ENCODE measurements at regions not wholly inside any gene's neighbourhood (a gene's known extent, or its start where the extent isn't known, plus 50 kb on each side); places are given as distances from the start of the nearest gene placed in this dataset.
"Not testable (repeated sequence)": the region's sequence is repeated elsewhere in the genome, so short reads cannot be mapped to it uniquely, and the experiment has no call there.

GRCh38 chr12:119931402-119931801 lies 54.3 kb upstream of the CIT start:
- DNase-seq (ENCODE audit: low spot score) (no peak), ATAC-seq (ENCODE audit: insufficient number of reproducible peaks, low FRiP score, low read depth) (no peak)
- Histone ChIP-seq H3K36me3 (no peaks in the 10 kb centered on the region), H3K9me3 (no peaks in the 10 kb centered on the region), H3K27me3 (replicated peaks; ENCODE audit: insufficient read depth) (no peaks in the 10 kb centered on the region), H3K27ac (no peak overlapping the region), H3K4me3 (no peak overlapping the region), H3K4me1 (ENCODE audit: control insufficient read depth in 1 of 2, low read depth in 2 of 2) (no peaks in the 10 kb centered on the region)
- TF ChIP-seq CTCF (IDR thresholded peaks at IDR 0.05): no peak

- H3K9me3 ChIP-seq: no peaks in the 10 kb centered on the region
- H3K36me3 ChIP-seq: no peaks in the 10 kb centered on the region
- no peak for TF ChIP-seq CTCF (IDR thresholded peaks at IDR 0.05)
- DNase-seq (ENCODE audit: low spot score): no peak
- H3K4me3 ChIP-seq: no peak overlapping the region
- no peak for ATAC-seq (ENCODE audit: insufficient number of reproducible peaks, low FRiP score, low read depth)
- H3K27me3 ChIP-seq (replicated peaks; ENCODE audit: insufficient read depth): no peaks in the 10 kb centered on the region
- no peak overlapping the region for H3K27ac ChIP-seq
- H3K4me1 ChIP-seq (ENCODE audit: control insufficient read depth in 1 of 2, low read depth in 2 of 2): no peaks in the 10 kb centered on the region
Measured at GRCh38 chr12:119932921-119933320, 55.8 kb upstream of the CIT start.

- not testable (repeated sequence) for H3K4me3 ChIP-seq; DNase-seq (ENCODE audit: low spot score); H3K4me1 ChIP-seq (ENCODE audit: control insufficient read depth in 1 of 2, low read depth in 2 of 2)
Measured at GRCh38 chr12:119934780-119935179, 54.3 kb upstream of the BICDL1 start.

GRCh38 chr12:119936705-119937311 lies 52.2 kb upstream of the BICDL1 start:
- no peak for ATAC-seq (ENCODE audit: insufficient number of reproducible peaks, low FRiP score, low read depth)
- Histone ChIP-seq H3K4me1 (ENCODE audit: control insufficient read depth in 1 of 2, low read depth in 2 of 2) (no peaks in the 10 kb centered on the region), H3K4me3 (no peak overlapping the region), H3K27ac (no peak overlapping the region), H3K27me3 (replicated peaks; ENCODE audit: insufficient read depth) (no peaks in the 10 kb centered on the region), H3K9me3 (no peaks in the 10 kb centered on the region), H3K36me3 (no peaks in the 10 kb centered on the region)
- DNase-seq (ENCODE audit: low spot score): no peak
- TF ChIP-seq CTCF (IDR thresholded peaks at IDR 0.05): no peak

More at GRCh38 chr12:119934780-119935179, 54.3 kb upstream of the BICDL1 start:
- not testable (repeated sequence) for H3K36me3 ChIP-seq; H3K27me3 ChIP-seq (replicated peaks; ENCODE audit: insufficient read depth); H3K27ac ChIP-seq; ATAC-seq (ENCODE audit: insufficient number of reproducible peaks, low FRiP score, low read depth); H3K9me3 ChIP-seq

GRCh38 chr12:119938049-119938667 lies 50.9 kb upstream of the BICDL1 start:
- no peak overlapping the region for H3K4me3 ChIP-seq
- no peaks in the 10 kb centered on the region for H3K9me3 ChIP-seq
- ATAC-seq (ENCODE audit: insufficient number of reproducible peaks, low FRiP score, low read depth) (no peak), DNase-seq (ENCODE audit: low spot score) (no peak)
- H3K36me3 ChIP-seq: no peaks in the 10 kb centered on the region
- H3K4me1 ChIP-seq (ENCODE audit: control insufficient read depth in 1 of 2, low read depth in 2 of 2): no peaks in the 10 kb centered on the region
- no peaks in the 10 kb centered on the region for H3K27me3 ChIP-seq (replicated peaks; ENCODE audit: insufficient read depth)
- H3K27ac ChIP-seq: no peak overlapping the region
- peak; percentile 70 for TF ChIP-seq CTCF (IDR thresholded peaks at IDR 0.05)
